Parathyroid adenoma (tissue), 2 donors: ENCODE measurements at regions not wholly inside any gene's neighbourhood (a gene's known extent, or its start where the extent isn't known, plus 50 kb on each side); places are given as distances from the start of the nearest gene placed in this dataset.
"Not testable (repeated sequence)": the region's sequence is repeated elsewhere in the genome, so short reads cannot be mapped to it uniquely, and the experiment has no call there.

ENCODE experiments used
- H2AFZ ChIP-seq: fragments of 300-600 bp; sonication (generic); one replicate; pipeline ENCODE4 v1.7.0; 2017; ENCODE audit warnings: antibody characterized with exemption, mild to moderate bottlenecking
- H3K27ac ChIP-seq: fragments of 300-600 bp; sonication (generic); one replicate; pipeline ENCODE4 v1.7.0; 2017
- H3K27me3 ChIP-seq: fragments of 300-600 bp; sonication (generic); one replicate; pipeline ENCODE4 v1.7.0; 2017; ENCODE audit warnings: low read length; ENCODE audit not compliant: control insufficient read depth, insufficient read depth
- H3K36me3 ChIP-seq: fragments of 300-600 bp; sonication (generic); one replicate; pipeline ENCODE4 v1.7.0; 2017; ENCODE audit warnings: low read length; ENCODE audit not compliant: control insufficient read depth, insufficient read depth
- H3K4me1 ChIP-seq: fragments of 300-600 bp; sonication (generic); one replicate; pipeline ENCODE4 v1.7.0; 2017; ENCODE audit warnings: control low read depth
- H3K4me2 ChIP-seq: fragments of 300-600 bp; sonication (generic); one replicate; pipeline ENCODE4 v1.7.0; 2017; ENCODE audit warnings: low read length
- H3K4me3 ChIP-seq: fragments of 300-600 bp; sonication (generic); one replicate; pipeline ENCODE4 v1.7.0; 2017; ENCODE audit warnings: low read depth, low read length
- H3K79me2 ChIP-seq: fragments of 300-600 bp; sonication (generic); one replicate; pipeline ENCODE4 v1.7.0; 2017; ENCODE audit warnings: control low read depth
- H3K9ac ChIP-seq: fragments of 300-600 bp; sonication (generic); one replicate; pipeline ENCODE4 v1.7.0; 2017; ENCODE audit warnings: mild to moderate bottlenecking
- H3K9me3 ChIP-seq: fragments of 300-600 bp; sonication (generic); one replicate; pipeline ENCODE4 v1.7.0; 2017; ENCODE audit warnings: low read length; ENCODE audit not compliant: control insufficient read depth
- TF ChIP-seq, protein P1 (sequence below): fragments of 300-600 bp; sonication (generic); IDR thresholded peaks from one replicate; pipeline ENCODE4 v1.7.0; 2017; ENCODE audit warnings: antibody characterized with exemption, mild to moderate bottlenecking
- donor health status: primary hyperparathyroidism.

DNA sequence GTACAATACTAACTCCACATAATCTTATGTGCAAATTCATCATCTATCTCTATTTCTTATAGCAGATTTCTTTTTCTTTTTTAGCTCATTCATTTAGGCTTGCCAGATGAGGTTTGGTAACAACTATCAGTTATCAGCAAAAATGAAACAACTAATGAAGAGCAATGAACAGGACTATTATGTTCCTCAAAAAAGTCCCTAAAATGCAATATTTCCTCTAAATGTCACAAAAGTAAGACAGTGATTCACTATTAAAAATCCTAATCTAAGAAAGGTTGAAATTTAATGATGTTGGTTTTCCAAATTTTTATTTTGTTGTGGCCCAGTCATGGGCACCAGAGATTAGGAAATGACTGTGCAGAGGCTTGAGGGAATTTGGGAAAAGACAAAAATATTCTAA, 135.3 kb downstream of the PPIAL4G start:
- Histone ChIP-seq H3K36me3 (no peaks in the 10 kb centered on the region), H3K4me1 (no peaks in the 10 kb centered on the region), H3K79me2 (no peaks in the 10 kb centered on the region), H3K4me3 (no peak overlapping the region), H2AFZ (no peak overlapping the region), H3K4me2 (no peak overlapping the region), H3K9ac (no peak overlapping the region), H3K9me3 (no peaks in the 10 kb centered on the region), H3K27me3 (no peaks in the 10 kb centered on the region), H3K27ac (no peak overlapping the region)
- TF ChIP-seq, protein P1, sequence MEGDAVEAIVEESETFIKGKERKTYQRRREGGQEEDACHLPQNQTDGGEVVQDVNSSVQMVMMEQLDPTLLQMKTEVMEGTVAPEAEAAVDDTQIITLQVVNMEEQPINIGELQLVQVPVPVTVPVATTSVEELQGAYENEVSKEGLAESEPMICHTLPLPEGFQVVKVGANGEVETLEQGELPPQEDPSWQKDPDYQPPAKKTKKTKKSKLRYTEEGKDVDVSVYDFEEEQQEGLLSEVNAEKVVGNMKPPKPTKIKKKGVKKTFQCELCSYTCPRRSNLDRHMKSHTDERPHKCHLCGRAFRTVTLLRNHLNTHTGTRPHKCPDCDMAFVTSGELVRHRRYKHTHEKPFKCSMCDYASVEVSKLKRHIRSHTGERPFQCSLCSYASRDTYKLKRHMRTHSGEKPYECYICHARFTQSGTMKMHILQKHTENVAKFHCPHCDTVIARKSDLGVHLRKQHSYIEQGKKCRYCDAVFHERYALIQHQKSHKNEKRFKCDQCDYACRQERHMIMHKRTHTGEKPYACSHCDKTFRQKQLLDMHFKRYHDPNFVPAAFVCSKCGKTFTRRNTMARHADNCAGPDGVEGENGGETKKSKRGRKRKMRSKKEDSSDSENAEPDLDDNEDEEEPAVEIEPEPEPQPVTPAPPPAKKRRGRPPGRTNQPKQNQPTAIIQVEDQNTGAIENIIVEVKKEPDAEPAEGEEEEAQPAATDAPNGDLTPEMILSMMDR = no peak

DNA sequence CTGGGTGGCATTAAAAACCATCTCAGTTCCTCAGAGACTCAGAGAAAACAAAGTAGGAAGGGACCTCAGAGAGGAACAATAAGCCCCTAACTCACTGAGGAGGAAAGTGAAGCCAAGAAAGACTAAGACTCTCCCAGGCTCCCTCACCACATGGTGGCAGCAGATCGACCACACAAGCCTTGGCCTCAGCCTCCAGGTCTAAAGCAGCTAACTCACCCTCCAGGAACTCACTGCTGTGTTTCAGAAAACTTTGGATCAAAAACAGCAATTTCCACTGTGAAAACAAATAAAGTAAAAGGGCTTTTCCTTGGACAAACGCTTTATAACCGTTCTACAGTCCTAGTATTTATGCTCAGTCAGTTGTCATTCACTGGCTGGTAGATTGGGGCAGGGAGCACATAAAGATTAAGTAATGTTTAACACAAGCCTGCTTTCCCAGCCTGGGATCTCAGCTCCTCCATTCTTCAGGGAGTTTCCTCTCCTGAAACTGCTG, 137.4 kb downstream of the PPIAL4G start:
- H3K27ac ChIP-seq, H3K4me2 ChIP-seq, H3K9ac ChIP-seq, H2AFZ ChIP-seq, H3K27me3 ChIP-seq, H3K4me3 ChIP-seq, H3K4me1 ChIP-seq, H3K9me3 ChIP-seq, H3K79me2 ChIP-seq, H3K36me3 ChIP-seq: not testable (repeated sequence)
- TF ChIP-seq, protein P1 = peak; percentile 29

DNA sequence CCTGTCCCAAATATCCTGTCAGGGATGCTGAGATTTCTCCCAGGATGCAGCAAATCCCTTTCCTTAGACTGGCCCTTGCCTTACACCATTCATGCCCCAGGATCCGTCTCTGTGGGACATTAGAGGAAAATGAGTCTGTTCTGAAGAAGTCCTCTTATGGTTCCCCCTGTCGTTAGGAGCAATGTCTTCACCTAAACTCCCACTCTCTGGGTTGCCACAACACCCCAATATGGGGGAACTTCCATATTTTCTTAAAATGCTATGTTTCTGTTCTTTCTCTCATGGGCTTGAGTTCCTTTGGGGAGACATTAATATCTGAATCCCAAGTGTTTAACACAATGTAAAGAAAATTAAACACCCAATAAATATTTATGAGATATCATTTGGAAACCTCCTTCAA, 138.5 kb downstream of the PPIAL4G start:
- H3K79me2 ChIP-seq, H3K9ac ChIP-seq, H3K4me2 ChIP-seq, H3K27ac ChIP-seq, H3K4me1 ChIP-seq, H3K4me3 ChIP-seq, H3K27me3 ChIP-seq, H3K36me3 ChIP-seq, H3K9me3 ChIP-seq, H2AFZ ChIP-seq: not testable (repeated sequence)

DNA sequence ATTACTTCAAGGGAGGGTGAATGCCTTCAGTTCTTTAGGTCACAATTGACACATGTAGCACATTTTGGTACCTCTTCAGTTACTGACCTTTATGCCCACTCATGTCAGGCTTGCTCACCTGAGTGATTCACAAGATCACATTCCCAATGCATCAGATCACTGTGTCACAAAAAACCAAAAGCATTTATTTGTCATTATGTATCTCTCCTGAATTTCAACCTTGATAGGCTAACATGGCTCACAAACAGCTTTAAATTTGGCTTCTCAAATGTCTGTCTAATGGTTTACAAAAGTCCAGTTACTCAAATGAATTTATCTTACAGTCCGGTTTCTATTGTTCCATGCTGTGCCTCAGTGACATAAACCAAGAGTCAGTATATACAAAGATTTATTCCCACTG, 141.4 kb downstream of the PPIAL4G start:
- H3K79me2 ChIP-seq, H3K36me3 ChIP-seq, H3K27me3 ChIP-seq, H3K9ac ChIP-seq, H3K4me3 ChIP-seq, H3K9me3 ChIP-seq, H3K4me2 ChIP-seq, H2AFZ ChIP-seq, H3K4me1 ChIP-seq, H3K27ac ChIP-seq: not testable (repeated sequence)

DNA sequence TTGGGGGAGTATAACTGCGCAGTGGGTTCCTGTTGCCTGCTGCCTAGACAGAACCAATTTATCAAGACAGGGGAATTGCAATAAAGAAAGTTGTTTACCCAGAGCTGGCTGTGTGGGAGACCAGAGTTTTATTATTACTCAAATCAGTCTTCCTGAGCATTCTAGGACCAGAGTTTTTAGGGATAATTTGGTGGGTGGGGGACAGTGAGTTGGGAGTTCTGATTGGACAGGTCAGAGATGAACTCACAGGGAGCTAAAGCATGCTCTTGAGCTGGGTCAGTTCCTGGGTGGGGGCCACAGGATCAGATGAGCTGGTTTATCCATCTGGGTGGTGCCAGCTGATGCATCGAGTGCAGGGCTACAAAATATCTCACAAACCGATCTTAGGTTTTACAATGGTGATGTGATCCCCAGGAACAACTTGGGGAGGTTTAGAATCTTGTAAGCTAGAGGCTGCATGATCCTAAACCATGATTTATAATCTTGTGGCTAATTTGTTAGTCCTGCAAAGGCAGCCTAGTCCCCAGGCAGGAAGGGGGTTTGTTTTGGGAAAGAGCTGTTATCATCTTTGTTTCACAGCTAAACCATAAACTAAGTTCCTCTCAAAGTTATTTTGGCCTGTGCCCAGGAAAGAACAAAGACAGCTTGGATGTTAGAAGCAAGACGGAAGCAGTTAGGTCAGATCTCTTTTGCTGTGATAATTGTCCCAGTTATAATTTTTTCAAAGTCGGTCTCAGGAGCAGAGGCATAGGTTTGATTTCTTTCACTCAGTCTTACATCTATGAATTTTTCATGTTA, 146.8 kb downstream of the PPIAL4G start:
- not testable (repeated sequence) for H2AFZ ChIP-seq, H3K79me2 ChIP-seq, H3K9me3 ChIP-seq, H3K4me3 ChIP-seq, H3K27me3 ChIP-seq, H3K27ac ChIP-seq, H3K4me2 ChIP-seq, H3K4me1 ChIP-seq, H3K9ac ChIP-seq, H3K36me3 ChIP-seq

DNA sequence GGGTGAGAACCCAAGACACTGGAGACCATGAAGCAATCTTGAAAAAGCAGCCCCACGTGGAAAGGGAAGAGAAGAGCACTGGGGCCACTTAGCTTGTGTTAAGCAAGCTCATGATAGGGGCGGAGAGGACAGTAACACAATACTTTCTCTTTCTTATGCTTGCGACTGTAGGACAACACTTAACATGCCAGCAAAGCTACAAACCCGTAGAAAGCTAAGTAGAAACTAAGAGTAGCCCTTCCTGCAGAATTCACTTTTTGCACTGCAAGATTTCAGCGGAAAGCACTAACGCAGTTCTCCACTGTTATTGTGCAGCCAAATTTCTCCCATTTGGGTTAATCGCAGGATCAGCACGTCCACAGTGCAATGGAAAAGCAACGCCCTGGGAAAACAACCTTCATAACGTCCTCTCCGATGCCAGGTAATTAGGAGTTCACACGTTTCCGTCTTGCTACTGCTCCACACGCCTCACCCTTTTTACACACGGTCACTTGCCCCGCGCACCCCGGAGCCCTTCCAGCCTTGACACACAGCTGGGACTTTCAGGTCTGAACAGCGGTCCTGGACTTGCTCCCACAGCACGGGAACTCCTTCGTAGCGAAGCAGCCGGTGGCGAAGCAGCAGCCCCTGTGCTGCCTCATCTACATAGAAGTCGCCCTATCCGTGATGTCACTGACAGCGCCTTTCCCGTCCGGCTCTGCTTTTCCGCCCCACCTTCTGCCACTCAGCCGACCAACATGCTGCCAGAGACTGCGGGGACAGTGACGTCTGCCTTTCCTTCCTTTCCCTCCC, 148.6 kb downstream of the PPIAL4G start:
- no peaks in the 10 kb centered on the region for H3K79me2 ChIP-seq
- H3K9ac ChIP-seq = no peak overlapping the region
- H3K27me3 ChIP-seq = peaks cover 4% of the 10 kb centered on the region

More for the DNA sequence above, 148.6 kb downstream of the PPIAL4G start:
- Histone ChIP-seq H3K36me3 (no peaks in the 10 kb centered on the region), H3K4me2 (peak overlapping the region; percentile 92), H3K4me1 (peaks cover 2% of the 10 kb centered on the region), H3K4me3 (peak overlapping the region; percentile 48), H3K9me3 (no peaks in the 10 kb centered on the region), H2AFZ (peak overlapping the region; percentile 85), H3K27ac (peak overlapping the region; percentile 64)
- TF ChIP-seq, protein P1 = no peak
